ENCODE measurements at regions not wholly inside any gene's neighbourhood (a gene's known extent, or its start where the extent isn't known, plus 50 kb on each side); places are given as distances from the start of the nearest gene placed in this dataset.

DNA sequence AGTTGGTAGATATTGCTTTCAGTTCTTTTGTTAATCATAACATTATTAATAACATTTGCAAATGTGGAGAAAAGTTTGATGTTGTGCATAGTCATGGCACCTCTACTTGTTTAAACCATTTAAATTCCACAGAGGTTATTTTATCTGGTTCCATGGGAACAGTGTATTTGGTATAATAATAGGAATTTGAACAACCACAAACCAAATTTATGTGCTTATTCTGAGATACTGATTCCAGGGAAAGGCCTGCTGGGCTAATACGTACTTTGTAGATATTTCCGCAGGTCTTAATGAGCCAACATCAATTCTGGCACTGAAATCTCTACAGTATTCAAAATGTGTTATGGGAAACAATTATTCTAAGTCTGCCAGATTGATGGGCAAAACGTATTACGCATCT, 319.0 kb downstream of the DKK2 start:
- no peaks in the 10 kb centered on the region for H3K9me3 ChIP-seq
- H3K36me3 ChIP-seq, result no peaks in the 10 kb centered on the region
- no peak for TF ChIP-seq CTCF (IDR thresholded peaks at IDR 0.05; ENCODE audit: low read depth, low read length)
- no peak overlapping the region for H3K4me3 ChIP-seq (ENCODE audit: low read depth, low read length)
- no peaks in the 10 kb centered on the region for H3K4me1 ChIP-seq
- H3K27me3 ChIP-seq, result no peaks in the 10 kb centered on the region
- DNase-seq, result no peak

DNA sequence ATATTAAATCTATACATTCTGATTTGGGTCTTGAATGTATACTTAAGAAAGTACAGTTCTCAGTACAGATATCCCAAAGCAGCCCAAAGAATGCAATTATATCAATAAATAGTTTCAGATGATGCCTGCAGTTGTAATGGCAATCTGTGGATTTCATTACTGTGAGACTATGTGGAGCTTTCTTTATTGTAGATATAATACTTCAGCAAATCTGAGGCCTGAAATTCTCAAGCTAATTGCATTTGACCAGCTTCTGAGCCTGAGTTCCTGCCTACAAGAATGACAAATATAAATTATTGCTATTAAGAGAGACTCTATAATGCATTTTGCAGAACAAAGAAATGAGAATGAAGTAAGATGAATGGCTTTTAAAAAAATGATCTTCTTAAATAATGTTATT, 320.3 kb downstream of the DKK2 start:
- DNase-seq, result no peak

GRCh38 chr4:106708464-106708816, 327.7 kb downstream of the DKK2 start:
- Histone ChIP-seq H3K9me3 (no peaks in the 10 kb centered on the region), H3K36me3 (no peaks in the 10 kb centered on the region), H3K4me3 (ENCODE audit: low read depth, low read length) (no peak overlapping the region), H3K27me3 (no peaks in the 10 kb centered on the region), H3K4me1 (no peaks in the 10 kb centered on the region)
- no peak for DNase-seq
- TF ChIP-seq CTCF (IDR thresholded peaks at IDR 0.05; ENCODE audit: low read depth, low read length), result no peak

More for the DNA sequence above, 320.3 kb downstream of the DKK2 start:
- Histone ChIP-seq H3K4me3 (ENCODE audit: low read depth, low read length) (no peak overlapping the region), H3K27me3 (no peaks in the 10 kb centered on the region), H3K4me1 (no peaks in the 10 kb centered on the region), H3K9me3 (no peaks in the 10 kb centered on the region), H3K36me3 (no peaks in the 10 kb centered on the region)
- no peak for TF ChIP-seq CTCF (IDR thresholded peaks at IDR 0.05; ENCODE audit: low read depth, low read length)

DNA sequence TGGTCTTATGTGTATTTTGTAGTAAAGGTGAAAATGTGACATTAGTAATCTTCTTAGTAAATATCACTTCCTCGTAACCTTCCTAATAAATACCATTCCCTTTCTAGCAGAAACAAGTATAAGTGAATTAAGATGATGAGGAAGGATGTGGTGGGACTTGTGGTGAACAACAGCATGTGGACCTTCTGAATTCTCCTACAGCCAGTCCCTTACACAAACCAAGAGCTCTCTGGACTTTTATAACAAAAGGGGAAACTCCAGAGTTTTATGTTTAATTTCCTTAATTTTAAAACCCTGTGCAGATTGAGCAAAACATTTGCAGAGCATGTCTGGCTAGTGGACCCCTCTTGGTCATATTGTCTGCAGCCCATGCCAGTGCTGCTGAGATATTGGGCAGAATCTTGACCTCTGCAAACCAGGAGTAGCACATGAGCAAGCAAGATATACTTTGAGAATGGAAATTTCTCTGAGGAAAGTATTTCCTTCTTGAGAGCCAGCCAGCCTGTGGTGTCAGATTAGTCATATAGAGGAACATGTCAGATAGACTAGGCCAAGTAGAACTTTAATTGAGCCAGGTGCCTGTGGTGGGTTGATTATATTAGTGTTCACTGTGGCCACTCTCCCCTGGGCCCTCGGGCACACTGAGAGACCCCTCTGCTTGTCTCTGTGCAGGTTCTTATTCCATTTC, 328.2 kb downstream of the DKK2 start:
- TF ChIP-seq CTCF (IDR thresholded peaks at IDR 0.05; ENCODE audit: low read depth, low read length), result no peak
- H3K27me3 ChIP-seq, result no peaks in the 10 kb centered on the region
- no peaks in the 10 kb centered on the region for H3K4me1 ChIP-seq
- no peaks in the 10 kb centered on the region for H3K9me3 ChIP-seq
- no peak overlapping the region for H3K4me3 ChIP-seq (ENCODE audit: low read depth, low read length)
- H3K36me3 ChIP-seq, result no peaks in the 10 kb centered on the region
- no peak for DNase-seq

DNA sequence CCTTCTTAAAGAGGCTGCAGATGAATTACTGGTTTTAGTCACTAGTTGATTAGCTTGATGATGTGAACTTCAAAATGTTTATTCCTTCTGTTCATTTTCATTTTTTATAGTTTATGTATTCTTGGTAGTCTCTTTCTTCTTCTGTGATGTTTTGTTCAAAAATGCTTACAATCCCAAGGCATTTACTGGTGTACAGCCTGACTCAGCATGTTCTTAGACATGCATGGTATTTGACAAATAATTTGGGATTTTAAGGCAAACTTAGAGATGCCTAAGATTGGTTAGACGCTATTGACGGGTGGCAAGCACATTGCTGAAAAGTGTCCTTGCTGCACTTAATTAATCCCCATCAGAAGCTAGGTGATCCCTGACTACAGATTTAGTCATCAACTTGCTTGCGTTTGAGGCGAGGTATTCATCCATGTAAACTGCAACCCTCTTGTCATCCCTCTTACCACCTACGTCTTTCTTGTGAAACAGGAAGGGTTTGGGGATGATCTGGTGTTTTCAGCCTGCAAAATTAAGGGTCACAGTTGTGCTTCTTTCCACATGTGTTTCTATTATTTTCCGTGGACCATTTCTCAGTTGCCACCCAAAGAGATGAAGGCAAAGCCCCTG, 331.8 kb downstream of the DKK2 start:
- Histone ChIP-seq H3K36me3 (no peaks in the 10 kb centered on the region), H3K4me3 (ENCODE audit: low read depth, low read length) (no peak overlapping the region), H3K4me1 (no peaks in the 10 kb centered on the region), H3K27me3 (no peaks in the 10 kb centered on the region), H3K9me3 (no peaks in the 10 kb centered on the region)
- no peak for DNase-seq
- no peak for TF ChIP-seq CTCF (IDR thresholded peaks at IDR 0.05; ENCODE audit: low read depth, low read length)

DNA sequence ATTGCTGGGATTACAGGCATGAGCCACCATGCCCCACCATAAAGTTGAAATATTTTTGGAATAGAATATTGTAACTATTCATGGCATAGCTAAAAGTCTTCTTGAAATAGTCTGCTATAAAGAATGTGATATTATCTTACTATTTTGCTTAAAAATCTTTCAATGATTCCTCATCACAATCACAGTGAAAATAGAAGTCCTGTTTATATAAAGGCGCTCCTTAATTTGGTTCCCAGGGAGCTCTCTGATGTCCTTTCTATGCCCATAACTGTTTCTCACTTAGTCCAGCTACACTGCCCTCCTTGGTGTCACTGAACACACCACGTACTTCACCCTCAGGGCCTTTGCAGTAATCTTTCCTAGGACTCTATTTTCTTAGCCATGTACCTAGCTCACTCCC, 331.7 kb upstream of the GIMD1 start:
- no peaks in the 10 kb centered on the region for H3K36me3 ChIP-seq
- no peaks in the 10 kb centered on the region for H3K4me1 ChIP-seq
- no peaks in the 10 kb centered on the region for H3K9me3 ChIP-seq
- DNase-seq, result no peak
- no peak overlapping the region for H3K4me3 ChIP-seq (ENCODE audit: low read depth, low read length)
- TF ChIP-seq CTCF (IDR thresholded peaks at IDR 0.05; ENCODE audit: low read depth, low read length), result no peak
- no peaks in the 10 kb centered on the region for H3K27me3 ChIP-seq
